Left lung (tissue), 4 donors: ENCODE measurements at regions not wholly inside any gene's neighbourhood (a gene's known extent, or its start where the extent isn't known, plus 50 kb on each side); places are given as distances from the start of the nearest gene placed in this dataset.

Source experiments
- ATAC-seq: fragments of 200-7000 bp; cut with Tn5 transposase; one replicate; pipeline ENCODE4 v1.9.1; 2020; ENCODE audit warnings: moderate library complexity
- DNase-seq, 4 donors: peaks; one replicate each; pipeline ENCODE4 v3.0.0-alpha.2; 2013 to 2020
- H3K27ac ChIP-seq, 2 donors: fragments of 200-600 bp; sonication (generic) in 1 of 2; one replicate each; pipeline versions ENCODE4 v1.5.0 to v1.8.0; 2020 to 2021
- H3K27me3 ChIP-seq, 2 donors: fragments of 200-600 bp; sonication (generic) in 1 of 2; one replicate each; pipeline versions ENCODE4 v1.5.0 to v1.8.0; 2020 to 2021
- H3K36me3 ChIP-seq, 2 donors: fragments of 200-600 bp; sonication (generic) in 1 of 2; one replicate each; pipeline versions ENCODE4 v1.5.0 to v1.8.0; 2020 to 2021
- H3K4me1 ChIP-seq, 2 donors: fragments of 200-600 bp; one replicate each; pipeline ENCODE4 v1.8.0; 2021
- H3K4me3 ChIP-seq, 2 donors: fragments of 200-600 bp; sonication (generic) in 1 of 2; one replicate each; pipeline versions ENCODE4 v1.5.0 to v1.8.0; 2020 to 2021; ENCODE audit warnings: mild to moderate bottlenecking in 1 of 2
- H3K9me3 ChIP-seq, 2 donors: fragments of 200-600 bp; sonication (generic) in 1 of 2; one replicate each; pipeline versions ENCODE4 v1.5.0 to v1.8.0; 2020 to 2021
- intact Hi-C, 2 donors: fragments of 100-400 bp; cut with DNase I; formaldehyde crosslinking; loops; one replicate each; pipeline versions ENCODE4 v1.11.2 to v1.14.2; 2022
- TF ChIP-seq, protein P1 (sequence below), 2 donors: fragments of 200-600 bp; sonication (generic) in 1 of 2; IDR thresholded peaks; one replicate each; pipeline versions ENCODE4 v1.5.0 to v1.8.0; 2021; ENCODE audit warnings: antibody characterized with exemption in 2 of 2
- donor health status: DM: no; HTN: yes; CAD: no.
- donor health status: DM: no; HTN: no; CAD: no.

GRCh38 chr2:7403092-7403775, 486.0 kb downstream of the RNF144A start:
- no peak for ATAC-seq
- DNase-seq: no peak
- no peaks in the 10 kb centered on the region for H3K9me3 ChIP-seq
- TF ChIP-seq, protein P1, sequence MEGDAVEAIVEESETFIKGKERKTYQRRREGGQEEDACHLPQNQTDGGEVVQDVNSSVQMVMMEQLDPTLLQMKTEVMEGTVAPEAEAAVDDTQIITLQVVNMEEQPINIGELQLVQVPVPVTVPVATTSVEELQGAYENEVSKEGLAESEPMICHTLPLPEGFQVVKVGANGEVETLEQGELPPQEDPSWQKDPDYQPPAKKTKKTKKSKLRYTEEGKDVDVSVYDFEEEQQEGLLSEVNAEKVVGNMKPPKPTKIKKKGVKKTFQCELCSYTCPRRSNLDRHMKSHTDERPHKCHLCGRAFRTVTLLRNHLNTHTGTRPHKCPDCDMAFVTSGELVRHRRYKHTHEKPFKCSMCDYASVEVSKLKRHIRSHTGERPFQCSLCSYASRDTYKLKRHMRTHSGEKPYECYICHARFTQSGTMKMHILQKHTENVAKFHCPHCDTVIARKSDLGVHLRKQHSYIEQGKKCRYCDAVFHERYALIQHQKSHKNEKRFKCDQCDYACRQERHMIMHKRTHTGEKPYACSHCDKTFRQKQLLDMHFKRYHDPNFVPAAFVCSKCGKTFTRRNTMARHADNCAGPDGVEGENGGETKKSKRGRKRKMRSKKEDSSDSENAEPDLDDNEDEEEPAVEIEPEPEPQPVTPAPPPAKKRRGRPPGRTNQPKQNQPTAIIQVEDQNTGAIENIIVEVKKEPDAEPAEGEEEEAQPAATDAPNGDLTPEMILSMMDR (IDR thresholded peaks at IDR 0.05): no peak
- intact Hi-C loops: no loop called here
- no peak overlapping the region for H3K4me3 ChIP-seq
- no peaks in the 10 kb centered on the region for H3K36me3 ChIP-seq
- no peaks in the 10 kb centered on the region for H3K4me1 ChIP-seq
- no peak overlapping the region for H3K27ac ChIP-seq
- peaks cover 0 to 21% of the 10 kb centered on the region in 2 donors for H3K27me3 ChIP-seq

DNA sequence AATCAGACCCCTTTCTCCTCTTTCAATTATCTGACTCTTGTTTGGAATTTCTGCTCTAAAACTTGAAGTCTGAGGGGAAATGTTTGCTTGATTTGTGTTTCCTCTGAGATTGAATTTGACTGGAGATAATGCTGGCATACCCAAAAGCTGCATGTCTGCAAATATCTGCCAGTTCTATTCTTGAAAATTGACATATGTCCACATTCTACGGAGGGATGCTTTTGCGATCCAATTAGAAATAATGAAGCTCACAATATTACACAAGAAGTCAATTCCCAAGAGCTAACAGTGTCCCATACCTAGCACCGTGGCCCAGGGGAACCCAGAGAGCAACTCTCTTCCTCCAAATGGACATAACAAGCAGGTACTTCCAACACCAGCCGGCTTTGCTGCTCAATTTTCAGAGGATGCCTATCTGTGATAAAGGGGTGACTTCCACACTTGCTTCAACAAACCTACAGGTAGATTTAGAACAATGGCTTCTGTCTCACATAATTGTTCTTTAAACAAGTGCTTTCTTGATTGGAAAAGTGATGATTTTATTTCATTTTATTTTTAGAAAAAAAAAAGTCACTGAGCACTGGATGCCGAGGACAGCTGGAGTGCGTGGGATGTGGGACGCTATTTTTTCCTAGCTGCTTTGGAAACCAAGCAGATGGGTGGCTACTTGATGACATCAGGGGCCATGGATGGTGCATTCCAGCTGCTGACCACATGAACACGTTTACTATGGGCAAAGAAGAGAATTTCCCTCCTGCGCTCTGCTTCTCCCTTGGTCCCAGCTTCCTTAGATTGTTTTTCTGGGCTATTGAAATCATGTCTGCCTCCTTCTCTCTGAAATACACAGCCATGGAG, 488.9 kb downstream of the RNF144A start:
- ATAC-seq: no peak
- Histone ChIP-seq H3K36me3 (no peaks in the 10 kb centered on the region), H3K27ac (no peak overlapping the region), H3K9me3 (no peaks in the 10 kb centered on the region), H3K4me1 (no peaks in the 10 kb centered on the region), H3K27me3 (peaks cover 0 to 21% of the 10 kb centered on the region in 2 donors), H3K4me3 (no peak overlapping the region)
- TF ChIP-seq, protein P1 (IDR thresholded peaks at IDR 0.05): no peak
- DNase-seq: no peak
- intact Hi-C loops: no loop called here

DNA sequence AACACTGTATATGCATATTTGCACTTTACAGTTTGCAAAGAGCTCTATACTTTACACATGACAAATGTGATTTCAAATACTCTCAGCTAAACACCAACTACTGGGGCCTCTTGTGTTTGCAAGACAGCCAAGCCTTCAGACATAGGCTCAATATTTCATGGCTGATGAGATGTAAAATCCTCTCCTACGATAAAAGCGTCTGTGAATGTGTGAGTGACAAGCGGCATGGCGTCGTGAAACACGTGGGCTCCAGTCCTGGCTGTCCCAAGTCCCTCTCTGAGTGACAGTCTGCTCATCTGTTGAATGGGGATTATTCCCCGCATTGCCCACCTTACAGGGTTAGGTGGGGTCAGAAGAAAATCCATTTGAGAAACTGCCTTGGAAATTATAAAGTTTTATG, 489.8 kb downstream of the RNF144A start:
- no peaks in the 10 kb centered on the region for H3K9me3 ChIP-seq
- DNase-seq (no peak), ATAC-seq (no peak)
- no peaks in the 10 kb centered on the region for H3K4me1 ChIP-seq
- no peak overlapping the region for H3K27ac ChIP-seq
- peaks cover 0 to 21% of the 10 kb centered on the region in 2 donors for H3K27me3 ChIP-seq
- H3K4me3 ChIP-seq: no peak overlapping the region
- TF ChIP-seq, protein P1 (IDR thresholded peaks at IDR 0.05): no peak
- no peaks in the 10 kb centered on the region for H3K36me3 ChIP-seq
- intact Hi-C loops: no loop called here

GRCh38 chr2:7407906-7408680, 490.9 kb downstream of the RNF144A start:
- intact Hi-C loops: no loop called here
- ATAC-seq: no peak

More at GRCh38 chr2:7407906-7408680, 490.9 kb downstream of the RNF144A start:
- no peak for DNase-seq
- H3K9me3 ChIP-seq: no peaks in the 10 kb centered on the region
- no peaks in the 10 kb centered on the region for H3K36me3 ChIP-seq
- no peaks in the 10 kb centered on the region for H3K4me1 ChIP-seq
- H3K27ac ChIP-seq: no peak overlapping the region
- peaks cover 0 to 15% of the 10 kb centered on the region in 2 donors for H3K27me3 ChIP-seq
- TF ChIP-seq, protein P1 (IDR thresholded peaks at IDR 0.05): no peak
- H3K4me3 ChIP-seq: no peak overlapping the region
